NCI-H1092 (cell line): ENCODE measurements at regions not wholly inside any gene's neighbourhood (a gene's known extent, or its start where the extent isn't known, plus 50 kb on each side); places are given as distances from the start of the nearest gene placed in this dataset.
A peak's percentile ranks its signal among the peaks of the same experiment; 100 is the strongest.

ENCODE experiments used
- DNase-seq: peaks from one replicate; lab custom pipeline; 2025; lab: John Stamatoyannopoulos, UW

- DNase-seq: no peak
These were observed 300.7 kb upstream of the CLINT1 start for GRCh38 chr5:158159621-158160020.

GRCh38 chr5:158155811-158156505 lies 297.0 kb upstream of the CLINT1 start:
- no peak for DNase-seq

- no peak for DNase-seq
These were observed 296.1 kb upstream of the CLINT1 start for GRCh38 chr5:158155067-158155466.

GRCh38 chr5:158154226-158155005 lies 295.5 kb upstream of the CLINT1 start:
- no peak for DNase-seq

GRCh38 chr5:158153508-158153907 lies 294.6 kb upstream of the CLINT1 start:
- DNase-seq: no peak

- no peak for DNase-seq
These were observed 293.2 kb upstream of the CLINT1 start for GRCh38 chr5:158152136-158152535.

GRCh38 chr5:158147227-158147626 lies 288.3 kb upstream of the CLINT1 start:
- DNase-seq: no peak

GRCh38 chr5:158145827-158146226 lies 286.9 kb upstream of the CLINT1 start:
- no peak for DNase-seq

- no peak for DNase-seq
These were observed 284.1 kb upstream of the CLINT1 start for GRCh38 chr5:158143081-158143480.

- DNase-seq: no peak
These were observed 283.2 kb upstream of the CLINT1 start for GRCh38 chr5:158142156-158142555.

GRCh38 chr5:158140120-158140731 lies 281.3 kb upstream of the CLINT1 start:
- no peak for DNase-seq

- no peak for DNase-seq
These were observed 280.2 kb upstream of the CLINT1 start for GRCh38 chr5:158139161-158139560.

GRCh38 chr5:158135682-158136179 lies 276.8 kb upstream of the CLINT1 start:
- DNase-seq: peak; percentile 91

GRCh38 chr5:158133369-158133768 lies 274.4 kb upstream of the CLINT1 start:
- DNase-seq: no peak

- DNase-seq: peak; percentile 14
These were observed 268.6 kb upstream of the CLINT1 start for GRCh38 chr5:158127536-158127935.

- no peak for DNase-seq
These were observed 267.8 kb upstream of the CLINT1 start for GRCh38 chr5:158126442-158127405.

- no peak for DNase-seq
These were observed 265.8 kb upstream of the CLINT1 start for GRCh38 chr5:158124606-158125316.

GRCh38 chr5:158123595-158123994 lies 264.6 kb upstream of the CLINT1 start:
- DNase-seq: no peak

- no peak for DNase-seq
These were observed 262.7 kb upstream of the CLINT1 start for GRCh38 chr5:158121678-158122077.

GRCh38 chr5:158120760-158121159 lies 261.8 kb upstream of the CLINT1 start:
- no peak for DNase-seq
